ENCODE measurements at regions not wholly inside any gene's neighbourhood (a gene's known extent, or its start where the extent isn't known, plus 50 kb on each side); places are given as distances from the start of the nearest gene placed in this dataset.

GRCh38 chr14:36047912-36048311 is 128.6 kb downstream of the PTCSC3 start:
- DNase-seq, result no peak
- TF ChIP-seq EZH2 (IDR thresholded peaks at IDR 0.05; ENCODE audit: low read length, unreplicated experiment) (no peak), CTCF (conservative IDR thresholded peaks at IDR 0.05; ENCODE audit: low read depth, low read length) (no peak), EZH2phosphoT487 (IDR thresholded peaks at IDR 0.05; ENCODE audit: borderline replicate concordance, low read length) (no peak)

GRCh38 chr14:36035675-36036074 is 140.8 kb downstream of the PTCSC3 start:
- no peaks in the 10 kb centered on the region for H3K4me1 ChIP-seq (ENCODE audit: insufficient read depth, low read length)
- H3K9me2 ChIP-seq (replicated peaks; ENCODE audit: low read length), result no peaks in the 10 kb centered on the region
- H3K9ac ChIP-seq (ENCODE audit: low read length), result no peak overlapping the region
- H2AFZ ChIP-seq (ENCODE audit: low read length), result no peak overlapping the region
- no peaks in the 10 kb centered on the region for H3K36me3 ChIP-seq (ENCODE audit: low read depth, low read length)
- ATAC-seq, result no peak
- H3K9me3 ChIP-seq (ENCODE audit: low read length), result no peaks in the 10 kb centered on the region
- no peaks in the 10 kb centered on the region for H4K20me1 ChIP-seq (ENCODE audit: low read length)
- H3K4me2 ChIP-seq (ENCODE audit: low read length), result no peak overlapping the region
- no peaks in the 10 kb centered on the region for H3F3A ChIP-seq (ENCODE audit: low read length, unreplicated experiment)
- POLR2A ChIA-PET (ENCODE audit: unreplicated experiment), result no interaction called here
- TF ChIP-seq EZH2phosphoT487 (IDR thresholded peaks at IDR 0.05; ENCODE audit: borderline replicate concordance, low read length), result no peak
- TF ChIP-seq CTCF (conservative IDR thresholded peaks at IDR 0.05; ENCODE audit: low read depth, low read length), result no peak
- TF ChIP-seq EZH2 (IDR thresholded peaks at IDR 0.05; ENCODE audit: low read length, unreplicated experiment), result no peak
- H3K27ac ChIP-seq (ENCODE audit: low read length), result no peak overlapping the region
- intact Hi-C loops (cut with micrococcal nuclease), result no loop called here
- no TSS peak for BruUV-seq (replicated peaks)
- H3K4me3 ChIP-seq (ENCODE audit: low read length), result no peak overlapping the region
- CTCF ChIA-PET, result no interaction called here
- DNase-seq, result no peak
- no peaks in the 10 kb centered on the region for H3K79me2 ChIP-seq (ENCODE audit: low read length)
- H3K27me3 ChIP-seq (ENCODE audit: low read length), result peaks cover 47% of the 10 kb centered on the region

More at GRCh38 chr14:36047912-36048311, 128.6 kb downstream of the PTCSC3 start:
- POLR2A ChIA-PET (ENCODE audit: unreplicated experiment), result no interaction called here
- Histone ChIP-seq H3K79me2 (ENCODE audit: low read length) (no peaks in the 10 kb centered on the region), H3K27ac (ENCODE audit: low read length) (no peak overlapping the region), H2AFZ (ENCODE audit: low read length) (no peak overlapping the region), H4K20me1 (ENCODE audit: low read length) (no peaks in the 10 kb centered on the region), H3K36me3 (ENCODE audit: low read depth, low read length) (no peaks in the 10 kb centered on the region), H3K4me2 (ENCODE audit: low read length) (no peak overlapping the region), H3K9me2 (replicated peaks; ENCODE audit: low read length) (no peaks in the 10 kb centered on the region), H3K9me3 (ENCODE audit: low read length) (no peaks in the 10 kb centered on the region), H3K9ac (ENCODE audit: low read length) (no peak overlapping the region), H3K4me1 (ENCODE audit: insufficient read depth, low read length) (no peaks in the 10 kb centered on the region), H3F3A (ENCODE audit: low read length, unreplicated experiment) (no peaks in the 10 kb centered on the region), H3K4me3 (ENCODE audit: low read length) (no peak overlapping the region), H3K27me3 (ENCODE audit: low read length) (peaks cover 48% of the 10 kb centered on the region)
- ATAC-seq, result no peak
- BruUV-seq (replicated peaks), result no TSS peak
- CTCF ChIA-PET, result no interaction called here
- intact Hi-C loops (cut with micrococcal nuclease), result no loop called here

GRCh38 chr14:36028665-36029064 is 147.9 kb downstream of the PTCSC3 start:
- H3K27me3 ChIP-seq (ENCODE audit: low read length), result peaks cover 56% of the 10 kb centered on the region
- H3K9me2 ChIP-seq (replicated peaks; ENCODE audit: low read length), result no peaks in the 10 kb centered on the region
- no peak for DNase-seq
- ATAC-seq, result no peak
- H3K4me3 ChIP-seq (ENCODE audit: low read length), result no peak overlapping the region
- no peak overlapping the region for H3K9ac ChIP-seq (ENCODE audit: low read length)
- no TSS peak for BruUV-seq (replicated peaks)
- intact Hi-C loops (cut with micrococcal nuclease), result no loop called here
- H3K36me3 ChIP-seq (ENCODE audit: low read depth, low read length), result no peaks in the 10 kb centered on the region
- no peaks in the 10 kb centered on the region for H3K4me1 ChIP-seq (ENCODE audit: insufficient read depth, low read length)
- no peak for TF ChIP-seq EZH2 (IDR thresholded peaks at IDR 0.05; ENCODE audit: low read length, unreplicated experiment)
- TF ChIP-seq CTCF (conservative IDR thresholded peaks at IDR 0.05; ENCODE audit: low read depth, low read length), result no peak
- no peak for TF ChIP-seq EZH2phosphoT487 (IDR thresholded peaks at IDR 0.05; ENCODE audit: borderline replicate concordance, low read length)
- H2AFZ ChIP-seq (ENCODE audit: low read length), result no peak overlapping the region
- H4K20me1 ChIP-seq (ENCODE audit: low read length), result no peaks in the 10 kb centered on the region
- ChIA-PET CTCF (interaction anchor here (0.6 kb wide), 1 partner anchor 814 kb away, joined by 3 read pairs; no protein-coding TSS in a partner anchor), POLR2A (ENCODE audit: unreplicated experiment) (no interaction called here)
- no peaks in the 10 kb centered on the region for H3K9me3 ChIP-seq (ENCODE audit: low read length)
- H3F3A ChIP-seq (ENCODE audit: low read length, unreplicated experiment), result no peaks in the 10 kb centered on the region
- no peak overlapping the region for H3K27ac ChIP-seq (ENCODE audit: low read length)
- no peaks in the 10 kb centered on the region for H3K79me2 ChIP-seq (ENCODE audit: low read length)
- H3K4me2 ChIP-seq (ENCODE audit: low read length), result no peak overlapping the region
